ENCODE measurements at regions not wholly inside any gene's neighbourhood (a gene's known extent, or its start where the extent isn't known, plus 50 kb on each side); places are given as distances from the start of the nearest gene placed in this dataset.

- Histone ChIP-seq H2AFZ (replicated peaks; ENCODE audit: low read length, poor library complexity) (no peak overlapping the region), H2BK20ac (ENCODE audit: low read depth, low read length) (no peak overlapping the region), H3K4me2 (ENCODE audit: low read depth, low read length) (no peak overlapping the region), H2AK5ac (ENCODE audit: low read depth, low read length) (no peak overlapping the region), H2BK15ac (ENCODE audit: low read depth, low read length) (no peak overlapping the region), H3K27me3 (ENCODE audit: control insufficient read depth, insufficient read depth, low read length) (peaks cover 56% of the 10 kb centered on the region), H3K9me3 (ENCODE audit: control insufficient read depth, insufficient read depth, low read length) (peaks cover 2% of the 10 kb centered on the region; the same call in 1 of the 2 replicates), H3K36me3 (ENCODE audit: control insufficient read depth, insufficient read depth, low read length) (no peaks in the 10 kb centered on the region), H2AK9ac (replicated peaks; ENCODE audit: low read depth, low read length, poor library complexity) (peak overlapping the region; percentile 82), H3K4me1 (ENCODE audit: control insufficient read depth, insufficient read depth, low read length) (no peaks in the 10 kb centered on the region), H3K4ac (ENCODE audit: low read depth, low read length) (no peak overlapping the region), H3K9ac (ENCODE audit: low read depth, low read length) (no peak overlapping the region), H3K27ac (ENCODE audit: insufficient read depth, low read length) (no peak overlapping the region), H3K18ac (ENCODE audit: low read depth, low read length) (no peak overlapping the region), H4K91ac (ENCODE audit: insufficient read depth, low read depth, low read length) (no peak overlapping the region), H3K23ac (ENCODE audit: low read depth, low read length) (no peak overlapping the region), H3K56ac (ENCODE audit: extremely low read depth, insufficient read depth, low read length) (no peak overlapping the region), H3K9me1 (ENCODE audit: insufficient read depth, low read length) (no peaks in the 10 kb centered on the region), H3K4me3 (ENCODE audit: insufficient read depth, low read depth, low read length) (no peak overlapping the region), H3K79me1 (ENCODE audit: low read depth in 1 of 2, low read length in 2 of 2) (no peaks in the 10 kb centered on the region), H2BK5ac (ENCODE audit: low read depth, low read length, poor library complexity, severe bottlenecking) (no peak overlapping the region), H2BK120ac (ENCODE audit: low read depth, low read length) (no peak overlapping the region), H4K20me1 (ENCODE audit: insufficient read depth, low read length) (no peaks in the 10 kb centered on the region), H3K14ac (replicated peaks; ENCODE audit: low read depth, low read length) (no peak overlapping the region), H4K5ac (ENCODE audit: low read depth, low read length) (no peak overlapping the region), H4K8ac (ENCODE audit: low read depth in 2 of 2, low read length in 2 of 2) (no peak overlapping the region)
- intact Hi-C loops (cut with micrococcal nuclease) (no loop called here), dilution Hi-C loops (cut with HindIII; ENCODE audit: low sequenced_read_pairs, unreplicated experiment) (no loop called here), in situ Hi-C loops (cut with MboI; ENCODE audit: low sequenced_read_pairs) (no loop called here)
- ATAC-seq (ENCODE audit: low read depth), result no peak
- 87% methylated on average over 7 of the region's 7 CpGs; no CpG with 5 or more reads in 1 of the 2 experiments for WGBS, 2 experiments (ENCODE audit: extremely low coverage in 2 of 2, insufficient read length in 1 of 2)
- CTCF ChIA-PET, result no interaction called here
- no peak for DNase-seq
- no TSS peak for BruUV-seq (replicated peaks)
- POLR2A ChIA-PET (ENCODE audit: unreplicated experiment), result no interaction called here
- TF ChIP-seq RFX5 (IDR thresholded peaks at IDR 0.05; ENCODE audit: low read depth, low read length), result no peak
- no peak for TF ChIP-seq RCOR1 (IDR thresholded peaks at IDR 0.05; ENCODE audit: insufficient replicate concordance, low read length)
- no peak for TF ChIP-seq ELK1 (IDR thresholded peaks at IDR 0.05; ENCODE audit: borderline replicate concordance, low read depth, low read length)
- no peak for TF ChIP-seq CTCF (conservative IDR thresholded peaks at IDR 0.05; ENCODE audit: low read depth, low read length)
- TF ChIP-seq FOS (IDR thresholded peaks at IDR 0.05; ENCODE audit: low read depth, low read length), result no peak
- TF ChIP-seq CEBPB (IDR thresholded peaks at IDR 0.05; ENCODE audit: low read depth, low read length), result no peak
- no peak for TF ChIP-seq POLR2A (IDR thresholded peaks at IDR 0.05; ENCODE audit: low read depth, low read length)
- no peak for TF ChIP-seq MAZ (IDR thresholded peaks at IDR 0.05; ENCODE audit: borderline replicate concordance, low read depth, low read length)
- no peak for TF ChIP-seq CHD1 (IDR thresholded peaks at IDR 0.05; ENCODE audit: low read depth, low read length)
- no peak for TF ChIP-seq SMC3 (IDR thresholded peaks at IDR 0.05; ENCODE audit: low read depth, low read length)
- TF ChIP-seq USF2 (IDR thresholded peaks at IDR 0.05; ENCODE audit: low read depth, low read length), result no peak
These were observed 120.7 kb upstream of the SLC22A23 start for GRCh38 chr6:3577517-3577916.
